Stomach (tissue), 4 donors: ENCODE measurements at regions not wholly inside any gene's neighbourhood (a gene's known extent, or its start where the extent isn't known, plus 50 kb on each side); places are given as distances from the start of the nearest gene placed in this dataset.

Experiments
- POLR2A ChIP-seq, 4 donors: fragments of 450-650 bp; IDR thresholded peaks; one replicate each; pipeline ENCODE4 v1.6.1; 2016; ENCODE audit warnings: antibody characterized with exemption in 4 of 4, control low read depth in 2 of 4, mild to moderate bottlenecking in 1 of 4, moderate library complexity in 1 of 4
- TF ChIP-seq, protein P1 (sequence below), 7 experiments: fragments of 450-650 bp in 4 of 7; fragments of 200-600 bp in 3 of 7; sonication (generic) in 3 of 7; IDR thresholded peaks; one replicate each; pipeline ENCODE4 v1.5.1; 2016 to 2019; ENCODE audit warnings: antibody characterized with exemption in 7 of 7, control low read depth in 2 of 7, mild to moderate bottlenecking in 1 of 7

DNA sequence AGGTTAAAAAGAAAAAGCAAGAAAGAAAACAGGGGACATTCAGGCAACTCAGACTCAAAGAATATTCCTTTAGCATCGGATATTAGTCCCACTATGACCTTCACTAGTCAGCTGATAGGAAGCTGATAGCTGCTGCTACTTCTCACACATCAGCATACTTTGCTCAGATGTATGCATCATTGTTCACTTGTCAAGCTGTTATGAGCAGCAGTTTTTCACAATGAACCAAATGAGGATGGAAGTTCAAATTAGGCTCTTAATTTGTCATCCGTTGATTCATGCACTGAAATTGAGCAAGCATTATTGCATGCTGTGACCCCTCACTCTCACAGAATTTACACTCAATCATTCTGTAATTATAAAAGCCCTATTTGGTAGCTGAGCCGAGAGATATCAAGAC is 257.7 kb downstream of the SNX13 start:
- TF ChIP-seq, protein P1, sequence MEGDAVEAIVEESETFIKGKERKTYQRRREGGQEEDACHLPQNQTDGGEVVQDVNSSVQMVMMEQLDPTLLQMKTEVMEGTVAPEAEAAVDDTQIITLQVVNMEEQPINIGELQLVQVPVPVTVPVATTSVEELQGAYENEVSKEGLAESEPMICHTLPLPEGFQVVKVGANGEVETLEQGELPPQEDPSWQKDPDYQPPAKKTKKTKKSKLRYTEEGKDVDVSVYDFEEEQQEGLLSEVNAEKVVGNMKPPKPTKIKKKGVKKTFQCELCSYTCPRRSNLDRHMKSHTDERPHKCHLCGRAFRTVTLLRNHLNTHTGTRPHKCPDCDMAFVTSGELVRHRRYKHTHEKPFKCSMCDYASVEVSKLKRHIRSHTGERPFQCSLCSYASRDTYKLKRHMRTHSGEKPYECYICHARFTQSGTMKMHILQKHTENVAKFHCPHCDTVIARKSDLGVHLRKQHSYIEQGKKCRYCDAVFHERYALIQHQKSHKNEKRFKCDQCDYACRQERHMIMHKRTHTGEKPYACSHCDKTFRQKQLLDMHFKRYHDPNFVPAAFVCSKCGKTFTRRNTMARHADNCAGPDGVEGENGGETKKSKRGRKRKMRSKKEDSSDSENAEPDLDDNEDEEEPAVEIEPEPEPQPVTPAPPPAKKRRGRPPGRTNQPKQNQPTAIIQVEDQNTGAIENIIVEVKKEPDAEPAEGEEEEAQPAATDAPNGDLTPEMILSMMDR (IDR thresholded peaks at IDR 0.05): no peak
- TF ChIP-seq POLR2A (IDR thresholded peaks at IDR 0.05): no peak
